DMS53 treated with DMSO at 0.1 percent for 48 hours (cell line): ENCODE measurements at regions not wholly inside any gene's neighbourhood (a gene's known extent, or its start where the extent isn't known, plus 50 kb on each side); places are given as distances from the start of the nearest gene placed in this dataset.

Experiments used
- DNase-seq: peaks from one replicate; lab custom pipeline; 2025; ENCODE audit not compliant: unreplicated experiment; lab: John Stamatoyannopoulos, UW

- DNase-seq = peak; percentile 91
Measured at GRCh38 chr1:184215274-184215925, 163.9 kb downstream of the TSEN15 start.

GRCh38 chr1:184218458-184219075, 167.0 kb downstream of the TSEN15 start:
- DNase-seq = no peak

GRCh38 chr1:184219414-184219813, 167.4 kb upstream of the C1orf21 start:
- no peak for DNase-seq

- DNase-seq = no peak
Measured at GRCh38 chr1:184219883-184220282, 166.9 kb upstream of the C1orf21 start.

GRCh38 chr1:184221087-184221486, 165.7 kb upstream of the C1orf21 start:
- DNase-seq = no peak

- peak; percentile 64 for DNase-seq
Measured at GRCh38 chr1:184222652-184223052, 164.2 kb upstream of the C1orf21 start.

- DNase-seq = peak; percentile 81
Measured at GRCh38 chr1:184223216-184223615, 163.6 kb upstream of the C1orf21 start.

GRCh38 chr1:184225283-184226099, 161.3 kb upstream of the C1orf21 start:
- no peak for DNase-seq

GRCh38 chr1:184226100-184226487, 160.7 kb upstream of the C1orf21 start:
- no peak for DNase-seq

- no peak for DNase-seq
Measured at GRCh38 chr1:184228558-184228957, 158.3 kb upstream of the C1orf21 start.

- DNase-seq = no peak
Measured at GRCh38 chr1:184237588-184237987, 149.2 kb upstream of the C1orf21 start.

GRCh38 chr1:184241446-184241845, 145.4 kb upstream of the C1orf21 start:
- DNase-seq = no peak

- DNase-seq = no peak
Measured at GRCh38 chr1:184242507-184242943, 144.3 kb upstream of the C1orf21 start.

GRCh38 chr1:184244962-184245361, 141.9 kb upstream of the C1orf21 start:
- no peak for DNase-seq

GRCh38 chr1:184247671-184248070, 139.2 kb upstream of the C1orf21 start:
- no peak for DNase-seq

- no peak for DNase-seq
Measured at GRCh38 chr1:184253921-184254320, 132.9 kb upstream of the C1orf21 start.

- no peak for DNase-seq
Measured at GRCh38 chr1:184254849-184255248, 132.0 kb upstream of the C1orf21 start.

GRCh38 chr1:184255560-184255959, 131.3 kb upstream of the C1orf21 start:
- no peak for DNase-seq

- no peak for DNase-seq
Measured at GRCh38 chr1:184257873-184258272, 129.0 kb upstream of the C1orf21 start.

- DNase-seq = no peak
Measured at GRCh38 chr1:184258525-184258924, 128.3 kb upstream of the C1orf21 start.

GRCh38 chr1:184260382-184260781, 126.4 kb upstream of the C1orf21 start:
- no peak for DNase-seq

GRCh38 chr1:184262109-184262508, 124.7 kb upstream of the C1orf21 start:
- DNase-seq = no peak
